ENCODE measurements at regions not wholly inside any gene's neighbourhood (a gene's known extent, or its start where the extent isn't known, plus 50 kb on each side); places are given as distances from the start of the nearest gene placed in this dataset.

DNA sequence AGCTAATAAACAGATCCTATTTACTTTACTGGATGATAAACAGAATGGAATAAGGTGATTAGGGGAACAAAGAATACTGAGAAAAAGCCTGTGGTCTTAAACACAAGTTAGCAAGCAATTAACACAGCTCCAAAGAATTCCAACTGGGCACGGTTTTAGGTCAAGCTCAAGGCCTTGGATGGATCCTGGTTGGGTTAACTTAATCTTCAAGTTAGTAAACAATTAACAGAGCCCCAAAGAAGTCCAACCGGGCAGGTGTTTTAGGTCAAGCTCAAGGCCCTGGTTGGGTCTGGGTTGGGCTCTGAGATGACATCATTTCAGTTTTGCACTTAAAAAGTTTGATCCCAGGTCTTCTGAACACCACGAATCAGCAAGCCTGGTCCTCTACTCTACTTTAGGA is 1086.3 kb upstream of the TMPRSS15 start:
- no peaks in the 10 kb centered on the region for H4K20me1 ChIP-seq (replicated peaks; ENCODE audit: control insufficient read depth, extremely low read depth, insufficient read depth, low read length)
- H2AFZ ChIP-seq (ENCODE audit: low read depth, low read length) = no peak overlapping the region
- no peak overlapping the region for H3K9ac ChIP-seq (replicated peaks; ENCODE audit: extremely low read depth, insufficient read depth, low read length)
- intact Hi-C loops (cut with micrococcal nuclease) (no loop called here), dilution Hi-C loops (cut with MboI; ENCODE audit: extremely low pct_ligation_motif_present, low sequenced_read_pairs) (no loop called here)
- H3K27ac ChIP-seq (ENCODE audit: insufficient read depth, low read depth, low read length) = no peak overlapping the region
- no peaks in the 10 kb centered on the region for H3K36me3 ChIP-seq (ENCODE audit: control insufficient read depth in 2 of 2, extremely low read depth in 1 of 2, insufficient read depth in 2 of 2, low read length in 2 of 2)
- BruUV-seq (replicated peaks) = no TSS peak
- no peak overlapping the region for H3K4me3 ChIP-seq (replicated peaks in 1 of 3; ENCODE audit: insufficient read depth in 1 of 3, low read depth in 1 of 3, low read length in 3 of 3)
- H3K9me3 ChIP-seq (replicated peaks; ENCODE audit: control insufficient read depth, insufficient read depth, low read length) = no peaks in the 10 kb centered on the region
- no peaks in the 10 kb centered on the region for H3K27me3 ChIP-seq (ENCODE audit: control insufficient read depth in 2 of 2, insufficient read depth in 2 of 2, low read length in 2 of 2)
- no peaks in the 10 kb centered on the region for H3K4me1 ChIP-seq (ENCODE audit: control insufficient read depth, extremely low read depth, insufficient read depth, low read length)
- no peaks in the 10 kb centered on the region for H3K9me1 ChIP-seq (replicated peaks; ENCODE audit: control insufficient read depth, extremely low read depth, insufficient read depth, low read length)
- ChIA-PET CTCF (no interaction called here), POLR2A (no interaction called here)
- no peak for DNase-seq (ENCODE audit: low read depth, low spot score)
- H3K79me2 ChIP-seq (ENCODE audit: control insufficient read depth, insufficient read depth, low read length) = no peaks in the 10 kb centered on the region
- no peak for FAIRE-seq
- TF ChIP-seq GATA2 (IDR thresholded peaks at IDR 0.05; ENCODE audit: insufficient read depth, insufficient read length, low read depth, low read length) (no peak), POLR2AphosphoS5 (IDR thresholded peaks at IDR 0.05; ENCODE audit: insufficient read depth, low read depth, low read length) (no peak), CTCF (IDR thresholded peaks at IDR 0.05; ENCODE audit: extremely low read depth in 1 of 2, insufficient read depth in 1 of 2, low read depth in 1 of 2, low read length in 2 of 2) (no peak), MYC (IDR thresholded peaks at IDR 0.05; ENCODE audit: low read depth, low read length) (no peak), JUN (IDR thresholded peaks at IDR 0.05; ENCODE audit: borderline replicate concordance, insufficient read depth, insufficient read length, low read depth) (no peak), POLR2A (IDR thresholded peaks at IDR 0.05; ENCODE audit: low read depth, low read length) (no peak), FOS (IDR thresholded peaks at IDR 0.05; ENCODE audit: borderline replicate concordance, insufficient read depth, low read length) (no peak), EZH2 (IDR thresholded peaks at IDR 0.05; ENCODE audit: borderline replicate concordance, low read depth, low read length, severe bottlenecking) (no peak)
- TF ChIP-seq, protein P1, sequence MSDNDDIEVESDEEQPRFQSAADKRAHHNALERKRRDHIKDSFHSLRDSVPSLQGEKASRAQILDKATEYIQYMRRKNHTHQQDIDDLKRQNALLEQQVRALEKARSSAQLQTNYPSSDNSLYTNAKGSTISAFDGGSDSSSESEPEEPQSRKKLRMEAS (IDR thresholded peaks at IDR 0.05; ENCODE audit: insufficient read depth, insufficient read length) = no peak
- H3K4me2 ChIP-seq (ENCODE audit: insufficient read depth, low read length) = no peak overlapping the region

Data from endothelial cell of umbilical vein (primary cell).